ENCODE measurements at regions not wholly inside any gene's neighbourhood (a gene's known extent, or its start where the extent isn't known, plus 50 kb on each side); places are given as distances from the start of the nearest gene placed in this dataset.
"Not testable (repeated sequence)": the region's sequence is repeated elsewhere in the genome, so short reads cannot be mapped to it uniquely, and the experiment has no call there.

DNA sequence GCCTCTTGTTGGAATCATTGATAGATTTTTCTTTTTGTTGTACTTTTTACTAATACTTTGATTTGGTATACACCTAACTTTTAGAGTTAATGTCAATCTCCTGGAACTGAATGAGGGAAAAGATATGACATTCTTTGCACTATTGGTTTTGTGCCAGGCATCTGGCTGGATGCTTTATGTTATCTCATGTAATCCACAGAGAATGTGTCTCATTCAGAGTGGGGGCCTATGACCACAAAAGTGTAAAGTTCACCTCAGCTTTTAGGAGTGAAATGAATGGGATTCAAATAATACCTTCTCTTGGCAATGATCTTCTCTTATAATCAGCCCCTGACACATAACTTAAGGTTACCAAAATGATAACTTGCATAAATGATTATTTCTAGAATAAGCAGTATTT is 329.1 kb upstream of the ROPN1 start:
- Mint-ChIP-seq H3K36me3 (ENCODE audit: insufficient read depth in 2 of 2) (no peaks in the 10 kb centered on the region), H3K27ac (no peak overlapping the region), H3K4me1 (ENCODE audit: low read depth) (no peaks in the 10 kb centered on the region), H3K27me3 (ENCODE audit: low read depth) (no peaks in the 10 kb centered on the region), H3K9me3 (no peaks in the 10 kb centered on the region), H3K4me3 (no peak overlapping the region)
- no peak for ATAC-seq (replicated peaks in 1 of 2)
- no peak for DNase-seq

GRCh38 chr3:124322309-124322880 is 330.5 kb upstream of the ROPN1 start:
- DNase-seq (no peak), ATAC-seq (replicated peaks in 1 of 2) (no peak)
- H3K4me3 Mint-ChIP-seq: no peak overlapping the region
- H3K27ac Mint-ChIP-seq: no peak overlapping the region
- H3K27me3 Mint-ChIP-seq (ENCODE audit: low read depth): no peaks in the 10 kb centered on the region
- H3K9me3 Mint-ChIP-seq: no peaks in the 10 kb centered on the region
- no peaks in the 10 kb centered on the region for H3K4me1 Mint-ChIP-seq (ENCODE audit: low read depth)
- H3K36me3 Mint-ChIP-seq (ENCODE audit: insufficient read depth in 2 of 2): no peaks in the 10 kb centered on the region

- ATAC-seq (replicated peaks in 1 of 2): no peak
- H3K27me3 Mint-ChIP-seq (ENCODE audit: low read depth): no peaks in the 10 kb centered on the region
- no peak for DNase-seq
- H3K36me3 Mint-ChIP-seq (ENCODE audit: insufficient read depth in 2 of 2): no peaks in the 10 kb centered on the region
- H3K9me3 Mint-ChIP-seq: no peaks in the 10 kb centered on the region
- H3K4me1 Mint-ChIP-seq (ENCODE audit: low read depth): no peaks in the 10 kb centered on the region
- no peak overlapping the region for H3K27ac Mint-ChIP-seq
- no peak overlapping the region for H3K4me3 Mint-ChIP-seq
Observed at GRCh38 chr3:124322966-124323365, 331.0 kb upstream of the ROPN1 start.

- no peak overlapping the region for H3K27ac Mint-ChIP-seq
- no peaks in the 10 kb centered on the region for H3K4me1 Mint-ChIP-seq (ENCODE audit: low read depth)
- DNase-seq (no peak), ATAC-seq (replicated peaks in 1 of 2) (no peak)
- no peaks in the 10 kb centered on the region for H3K36me3 Mint-ChIP-seq (ENCODE audit: insufficient read depth in 2 of 2)
- H3K27me3 Mint-ChIP-seq (ENCODE audit: low read depth): no peaks in the 10 kb centered on the region
- H3K9me3 Mint-ChIP-seq: no peaks in the 10 kb centered on the region
- no peak overlapping the region for H3K4me3 Mint-ChIP-seq
Observed at GRCh38 chr3:124325248-124325647, 333.3 kb upstream of the ROPN1 start.

GRCh38 chr3:124329723-124330122 is 337.8 kb upstream of the ROPN1 start:
- no peaks in the 10 kb centered on the region for H3K36me3 Mint-ChIP-seq (ENCODE audit: insufficient read depth in 2 of 2)
- H3K4me3 Mint-ChIP-seq: no peak overlapping the region
- H3K27ac Mint-ChIP-seq: no peak overlapping the region
- DNase-seq: no peak
- no peaks in the 10 kb centered on the region for H3K9me3 Mint-ChIP-seq
- no peaks in the 10 kb centered on the region for H3K27me3 Mint-ChIP-seq (ENCODE audit: low read depth)
- H3K4me1 Mint-ChIP-seq (ENCODE audit: low read depth): no peaks in the 10 kb centered on the region
- no peak for ATAC-seq (replicated peaks in 1 of 2)

- no peak for ATAC-seq (replicated peaks in 1 of 2)
- Mint-ChIP-seq H3K9me3 (peaks cover 0 to 2% of the 10 kb centered on the region in 2 donors), H3K4me1 (ENCODE audit: low read depth) (no peaks in the 10 kb centered on the region), H3K27me3 (ENCODE audit: low read depth) (peaks cover 5% of the 10 kb centered on the region), H3K27ac (no peak overlapping the region), H3K36me3 (ENCODE audit: insufficient read depth in 2 of 2) (no peaks in the 10 kb centered on the region), H3K4me3 (no peak overlapping the region)
- no peak for DNase-seq
Observed at GRCh38 chr3:124333931-124334640, 342.2 kb upstream of the ROPN1 start.

DNA sequence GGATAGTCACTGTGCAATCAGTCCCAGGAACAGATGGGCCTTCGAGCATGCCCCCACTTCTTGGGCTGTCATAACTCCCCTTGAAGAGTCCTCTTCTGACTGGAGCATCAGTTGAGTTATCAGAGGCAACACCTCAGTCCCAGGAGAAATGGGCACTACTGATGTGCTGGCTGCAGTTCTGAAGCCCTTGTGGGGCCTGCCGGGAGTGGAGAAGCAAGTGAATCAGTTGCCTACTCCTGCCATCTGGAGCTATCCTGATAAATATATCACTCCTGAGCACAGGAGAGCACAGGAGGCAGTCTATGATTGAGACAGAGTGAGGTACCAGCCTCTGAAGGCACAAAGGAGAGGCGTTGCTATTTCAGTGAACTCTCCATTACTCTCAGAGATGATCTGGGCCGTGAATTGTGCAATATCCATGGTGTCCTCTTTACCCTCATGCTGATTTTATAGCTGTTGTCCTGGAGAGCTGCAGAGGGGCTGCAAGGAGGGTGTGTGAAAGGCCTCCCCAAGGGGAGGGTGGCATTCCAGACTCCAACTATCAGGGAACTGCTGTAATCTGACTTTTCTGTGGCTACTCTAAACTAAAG is 344.2 kb upstream of the ROPN1 start:
- ATAC-seq (replicated peaks in 1 of 2) (no peak), DNase-seq (no peak)
- H3K9me3 Mint-ChIP-seq: peaks cover 0 to 2% of the 10 kb centered on the region in 2 donors
- no peaks in the 10 kb centered on the region for H3K36me3 Mint-ChIP-seq (ENCODE audit: insufficient read depth in 2 of 2)
- no peaks in the 10 kb centered on the region for H3K4me1 Mint-ChIP-seq (ENCODE audit: low read depth)
- H3K4me3 Mint-ChIP-seq: no peak overlapping the region
- H3K27ac Mint-ChIP-seq: no peak overlapping the region
- H3K27me3 Mint-ChIP-seq (ENCODE audit: low read depth): peaks cover 5% of the 10 kb centered on the region

- Mint-ChIP-seq H3K27me3 (ENCODE audit: low read depth) (no peaks in the 10 kb centered on the region), H3K27ac (no peak overlapping the region), H3K4me1 (ENCODE audit: low read depth) (no peaks in the 10 kb centered on the region), H3K9me3 (no peaks in the 10 kb centered on the region), H3K4me3 (no peak overlapping the region), H3K36me3 (ENCODE audit: insufficient read depth in 2 of 2) (no peaks in the 10 kb centered on the region)
- ATAC-seq (replicated peaks in 1 of 2) (no peak), DNase-seq (no peak)
Observed at GRCh38 chr3:124345845-124346244, 353.9 kb upstream of the ROPN1 start.

- Mint-ChIP-seq H3K27ac (no peak overlapping the region), H3K4me3 (no peak overlapping the region), H3K9me3 (no peaks in the 10 kb centered on the region), H3K36me3 (ENCODE audit: insufficient read depth in 2 of 2) (no peaks in the 10 kb centered on the region), H3K4me1 (ENCODE audit: low read depth) (no peaks in the 10 kb centered on the region), H3K27me3 (ENCODE audit: low read depth) (no peaks in the 10 kb centered on the region)
- no peak for ATAC-seq (replicated peaks in 1 of 2)
- DNase-seq: no peak
Observed at GRCh38 chr3:124346487-124346886, 354.6 kb upstream of the ROPN1 start.

- H3K4me3 Mint-ChIP-seq: no peak overlapping the region
- H3K4me1 Mint-ChIP-seq (ENCODE audit: low read depth): no peaks in the 10 kb centered on the region
- no peaks in the 10 kb centered on the region for H3K36me3 Mint-ChIP-seq (ENCODE audit: insufficient read depth in 2 of 2)
- no peaks in the 10 kb centered on the region for H3K27me3 Mint-ChIP-seq (ENCODE audit: low read depth)
- no peaks in the 10 kb centered on the region for H3K9me3 Mint-ChIP-seq
- H3K27ac Mint-ChIP-seq: no peak overlapping the region
- no peak for DNase-seq
- ATAC-seq (replicated peaks in 1 of 2): no peak
Observed at GRCh38 chr3:124347418-124347817, 355.5 kb upstream of the ROPN1 start.

GRCh38 chr3:124348555-124348954 is 356.6 kb upstream of the ROPN1 start:
- H3K27ac Mint-ChIP-seq; H3K36me3 Mint-ChIP-seq (ENCODE audit: insufficient read depth in 2 of 2); H3K4me1 Mint-ChIP-seq (ENCODE audit: low read depth); H3K9me3 Mint-ChIP-seq; H3K4me3 Mint-ChIP-seq; ATAC-seq (replicated peaks in 1 of 2); H3K27me3 Mint-ChIP-seq (ENCODE audit: low read depth); DNase-seq: not testable (repeated sequence)

DNA sequence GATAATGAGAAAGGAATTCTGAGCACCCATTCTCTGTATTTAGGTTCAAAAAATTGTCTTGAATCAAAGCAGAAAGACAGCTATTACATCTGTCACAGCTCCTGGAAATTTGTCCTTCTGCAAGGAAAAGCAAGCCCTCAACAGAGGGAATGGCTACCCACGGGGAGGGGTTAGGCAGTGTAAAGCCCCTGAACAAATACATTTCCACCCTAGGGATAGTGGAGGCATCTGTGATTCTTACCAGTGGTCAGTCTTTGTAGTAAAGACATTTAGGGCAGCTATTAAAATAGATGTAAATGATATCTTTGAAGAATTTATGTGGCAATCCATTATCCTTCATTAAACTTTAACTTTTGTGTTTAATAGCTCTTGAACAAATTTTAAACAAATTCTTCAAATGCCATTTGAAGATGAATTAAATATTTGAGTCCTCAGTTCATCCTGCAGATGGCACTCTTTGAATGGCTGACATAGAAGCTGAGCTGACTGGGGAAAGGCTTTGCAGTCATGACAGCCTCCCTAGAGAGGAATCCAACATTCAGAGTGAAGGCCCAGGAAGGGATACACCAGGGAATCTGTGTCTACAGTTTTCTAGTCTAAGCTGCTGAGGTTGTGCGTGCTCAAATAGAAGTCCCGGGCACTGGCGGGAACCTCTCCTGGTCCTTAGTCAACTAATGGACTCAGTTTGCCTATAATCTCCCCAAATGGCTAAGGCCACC is 359.7 kb upstream of the ROPN1 start:
- H3K36me3 Mint-ChIP-seq (ENCODE audit: insufficient read depth in 2 of 2): no peaks in the 10 kb centered on the region
- no peak overlapping the region for H3K27ac Mint-ChIP-seq
- DNase-seq (peak in 1 of 2 donors; percentile 3), ATAC-seq (replicated peaks in 1 of 2) (no peak)
- H3K9me3 Mint-ChIP-seq: no peaks in the 10 kb centered on the region
- no peaks in the 10 kb centered on the region for H3K4me1 Mint-ChIP-seq (ENCODE audit: low read depth)
- H3K4me3 Mint-ChIP-seq: no peak overlapping the region
- H3K27me3 Mint-ChIP-seq (ENCODE audit: low read depth): peaks cover under 1% of the 10 kb centered on the region

DNA sequence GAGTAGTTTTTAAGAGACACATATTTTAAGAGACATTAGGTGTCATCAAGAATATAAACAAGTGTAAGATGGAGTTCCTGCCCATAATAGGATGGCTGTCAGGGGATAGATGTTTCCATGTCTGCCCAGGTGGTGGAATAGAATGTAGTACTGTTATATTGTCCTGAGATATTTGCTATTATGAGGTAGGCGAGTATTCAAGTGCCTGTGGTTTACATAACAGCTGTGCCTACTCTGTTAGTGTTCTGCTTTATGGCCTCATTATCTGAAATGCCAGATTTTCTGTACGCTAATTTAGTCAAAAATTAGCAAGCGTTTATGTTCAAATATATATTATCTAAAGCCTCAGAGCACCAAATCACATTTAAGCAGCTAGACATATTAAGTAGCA is 360.2 kb upstream of the ROPN1 start:
- peaks cover 0 to 3% of the 10 kb centered on the region in 2 donors for H3K9me3 Mint-ChIP-seq
- no peaks in the 10 kb centered on the region for H3K36me3 Mint-ChIP-seq (ENCODE audit: insufficient read depth in 2 of 2)
- H3K27ac Mint-ChIP-seq: no peak overlapping the region
- DNase-seq (no peak), ATAC-seq (replicated peaks in 1 of 2) (no peak)
- peaks cover 6% of the 10 kb centered on the region for H3K27me3 Mint-ChIP-seq (ENCODE audit: low read depth)
- no peaks in the 10 kb centered on the region for H3K4me1 Mint-ChIP-seq (ENCODE audit: low read depth)
- no peak overlapping the region for H3K4me3 Mint-ChIP-seq

Data from activated T-cell treated with anti-CD3 and anti-CD28 coated beads, Interleukin-2, amount 50 U/mL, for 72 hours (primary cell).